ENCODE measurements at regions not wholly inside any gene's neighbourhood (a gene's known extent, or its start where the extent isn't known, plus 50 kb on each side); places are given as distances from the start of the nearest gene placed in this dataset.

DNA sequence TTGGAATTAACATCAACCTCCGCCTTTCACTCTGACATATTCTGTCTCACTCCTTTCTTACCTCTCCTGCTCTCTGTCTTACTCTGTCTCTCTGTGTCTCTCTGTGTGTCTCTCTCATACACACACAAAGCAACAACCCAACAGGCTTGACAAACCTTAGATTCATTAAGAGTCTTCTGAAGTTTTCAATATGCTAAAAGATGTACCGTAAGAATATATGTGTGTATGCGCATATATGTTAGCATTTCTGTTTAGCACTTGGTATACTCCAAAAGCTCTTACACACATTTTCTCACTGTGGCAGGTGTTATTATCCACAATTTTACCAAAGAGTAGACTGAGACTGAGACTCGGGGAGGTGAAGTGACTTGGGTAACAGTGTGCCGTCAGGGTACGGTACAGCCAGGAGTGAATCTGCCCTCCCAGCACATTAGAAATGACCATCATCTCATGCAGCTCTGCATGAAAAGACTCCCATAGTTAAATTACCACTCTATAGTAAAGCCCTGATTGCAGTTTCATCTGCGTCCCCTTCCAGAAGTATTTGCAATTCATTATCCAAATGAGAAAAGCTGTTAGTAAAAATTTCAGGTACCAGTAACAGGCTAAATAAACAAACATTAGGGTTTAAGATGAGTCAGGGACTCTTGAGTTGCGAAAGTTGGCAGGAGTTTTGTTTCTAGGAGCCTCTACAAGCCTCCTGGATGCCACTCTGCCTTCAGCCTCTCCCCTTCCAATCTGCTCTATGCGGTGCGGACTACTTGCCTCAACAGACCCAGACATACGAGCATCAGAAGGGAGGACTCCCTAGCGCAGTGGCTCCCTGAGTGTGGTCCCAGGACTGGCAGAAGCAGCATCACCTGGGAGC lies 195.2 kb upstream of the TMEM45B start:
- TF ChIP-seq EZH2 (IDR thresholded peaks at IDR 0.05; ENCODE audit: borderline replicate concordance, insufficient read depth, low read length, poor library complexity, severe bottlenecking) (no peak), MXI1 (conservative IDR thresholded peaks at IDR 0.05; ENCODE audit: poor library complexity, severe bottlenecking) (no peak), POLR2AphosphoS5 (IDR thresholded peaks at IDR 0.05) (no peak), RAD21 (conservative IDR thresholded peaks at IDR 0.05) (no peak), TAF1 (IDR thresholded peaks at IDR 0.05; ENCODE audit: low read depth) (no peak), EP300 (conservative IDR thresholded peaks at IDR 0.05; ENCODE audit: poor library complexity, severe bottlenecking) (no peak)
- TF ChIP-seq, protein P1, sequence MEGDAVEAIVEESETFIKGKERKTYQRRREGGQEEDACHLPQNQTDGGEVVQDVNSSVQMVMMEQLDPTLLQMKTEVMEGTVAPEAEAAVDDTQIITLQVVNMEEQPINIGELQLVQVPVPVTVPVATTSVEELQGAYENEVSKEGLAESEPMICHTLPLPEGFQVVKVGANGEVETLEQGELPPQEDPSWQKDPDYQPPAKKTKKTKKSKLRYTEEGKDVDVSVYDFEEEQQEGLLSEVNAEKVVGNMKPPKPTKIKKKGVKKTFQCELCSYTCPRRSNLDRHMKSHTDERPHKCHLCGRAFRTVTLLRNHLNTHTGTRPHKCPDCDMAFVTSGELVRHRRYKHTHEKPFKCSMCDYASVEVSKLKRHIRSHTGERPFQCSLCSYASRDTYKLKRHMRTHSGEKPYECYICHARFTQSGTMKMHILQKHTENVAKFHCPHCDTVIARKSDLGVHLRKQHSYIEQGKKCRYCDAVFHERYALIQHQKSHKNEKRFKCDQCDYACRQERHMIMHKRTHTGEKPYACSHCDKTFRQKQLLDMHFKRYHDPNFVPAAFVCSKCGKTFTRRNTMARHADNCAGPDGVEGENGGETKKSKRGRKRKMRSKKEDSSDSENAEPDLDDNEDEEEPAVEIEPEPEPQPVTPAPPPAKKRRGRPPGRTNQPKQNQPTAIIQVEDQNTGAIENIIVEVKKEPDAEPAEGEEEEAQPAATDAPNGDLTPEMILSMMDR (IDR thresholded peaks at IDR 0.05; ENCODE audit: poor library complexity, severe bottlenecking): no peak
- TF ChIP-seq, protein P2, sequence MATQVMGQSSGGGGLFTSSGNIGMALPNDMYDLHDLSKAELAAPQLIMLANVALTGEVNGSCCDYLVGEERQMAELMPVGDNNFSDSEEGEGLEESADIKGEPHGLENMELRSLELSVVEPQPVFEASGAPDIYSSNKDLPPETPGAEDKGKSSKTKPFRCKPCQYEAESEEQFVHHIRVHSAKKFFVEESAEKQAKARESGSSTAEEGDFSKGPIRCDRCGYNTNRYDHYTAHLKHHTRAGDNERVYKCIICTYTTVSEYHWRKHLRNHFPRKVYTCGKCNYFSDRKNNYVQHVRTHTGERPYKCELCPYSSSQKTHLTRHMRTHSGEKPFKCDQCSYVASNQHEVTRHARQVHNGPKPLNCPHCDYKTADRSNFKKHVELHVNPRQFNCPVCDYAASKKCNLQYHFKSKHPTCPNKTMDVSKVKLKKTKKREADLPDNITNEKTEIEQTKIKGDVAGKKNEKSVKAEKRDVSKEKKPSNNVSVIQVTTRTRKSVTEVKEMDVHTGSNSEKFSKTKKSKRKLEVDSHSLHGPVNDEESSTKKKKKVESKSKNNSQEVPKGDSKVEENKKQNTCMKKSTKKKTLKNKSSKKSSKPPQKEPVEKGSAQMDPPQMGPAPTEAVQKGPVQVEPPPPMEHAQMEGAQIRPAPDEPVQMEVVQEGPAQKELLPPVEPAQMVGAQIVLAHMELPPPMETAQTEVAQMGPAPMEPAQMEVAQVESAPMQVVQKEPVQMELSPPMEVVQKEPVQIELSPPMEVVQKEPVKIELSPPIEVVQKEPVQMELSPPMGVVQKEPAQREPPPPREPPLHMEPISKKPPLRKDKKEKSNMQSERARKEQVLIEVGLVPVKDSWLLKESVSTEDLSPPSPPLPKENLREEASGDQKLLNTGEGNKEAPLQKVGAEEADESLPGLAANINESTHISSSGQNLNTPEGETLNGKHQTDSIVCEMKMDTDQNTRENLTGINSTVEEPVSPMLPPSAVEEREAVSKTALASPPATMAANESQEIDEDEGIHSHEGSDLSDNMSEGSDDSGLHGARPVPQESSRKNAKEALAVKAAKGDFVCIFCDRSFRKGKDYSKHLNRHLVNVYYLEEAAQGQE (IDR thresholded peaks at IDR 0.05; ENCODE audit: borderline replicate concordance): no peak
